Neutrophil (primary cell): ENCODE measurements at regions not wholly inside any gene's neighbourhood (a gene's known extent, or its start where the extent isn't known, plus 50 kb on each side); places are given as distances from the start of the nearest gene placed in this dataset.

Experiments
- H3K27ac ChIP-seq: fragments of 200-600 bp; sonication (generic); 2 replicates; pipeline ENCODE4 v1.5.1; 2016; ENCODE audit warnings: mild to moderate bottlenecking, moderate library complexity
- H3K27me3 ChIP-seq: fragments of 200-600 bp; sonication (generic); 2 replicates; pipeline ENCODE4 v1.6.0; 2016; ENCODE audit warnings: mild to moderate bottlenecking
- H3K36me3 ChIP-seq: fragments of 200-600 bp; sonication (generic); 2 replicates; pipeline ENCODE4 v1.5.1; 2017
- H3K4me1 ChIP-seq, 2 experiments: fragments of 200-600 bp in 1 of 2; sonication (generic) in 1 of 2; 1 replicate in 1 of 2; 2 replicates in 1 of 2; pipeline versions ENCODE4 v1.5.1 to v1.6.1; 2013 to 2016; ENCODE audit warnings: low read depth in 1 of 2, low read length in 1 of 2, mild to moderate bottlenecking in 1 of 2, moderate library complexity in 1 of 2; ENCODE audit not compliant: control insufficient read depth in 1 of 2, insufficient read depth in 1 of 2
- H3K4me3 ChIP-seq, 2 experiments: fragments of 200-600 bp in 1 of 2; sonication (generic) in 1 of 2; 1 replicate in 1 of 2; 2 replicates in 1 of 2; pipeline ENCODE4 v1.5.1; 2013 to 2016; ENCODE audit warnings: low read depth in 1 of 2, low read length in 1 of 2, mild to moderate bottlenecking in 1 of 2, moderate library complexity in 1 of 2
- H3K9me3 ChIP-seq: fragments of 200-600 bp; sonication (generic); 2 replicates; pipeline ENCODE4 v1.5.1; 2016
- CTCF ChIP-seq: fragments of 200-600 bp; sonication (generic); IDR thresholded peaks from 2 replicates; pipeline ENCODE4 v1.5.1; 2016; ENCODE audit warnings: antibody characterized with exemption

- no peak overlapping the region for H3K4me3 ChIP-seq
- H3K4me1 ChIP-seq: no peaks in the 10 kb centered on the region
- no peaks in the 10 kb centered on the region for H3K27me3 ChIP-seq
- H3K9me3 ChIP-seq: no peaks in the 10 kb centered on the region
- no peak overlapping the region for H3K27ac ChIP-seq
- H3K36me3 ChIP-seq: no peaks in the 10 kb centered on the region
- TF ChIP-seq CTCF: no peak
These were observed 54.6 kb upstream of the IPO9 start for GRCh38 chr1:201774224-201774982.

GRCh38 chr1:201774983-201775344 lies 54.0 kb upstream of the IPO9 start:
- no peak overlapping the region for H3K4me3 ChIP-seq
- H3K36me3 ChIP-seq: no peaks in the 10 kb centered on the region
- H3K4me1 ChIP-seq: no peaks in the 10 kb centered on the region
- no peaks in the 10 kb centered on the region for H3K9me3 ChIP-seq
- H3K27ac ChIP-seq: no peak overlapping the region
- no peaks in the 10 kb centered on the region for H3K27me3 ChIP-seq
- TF ChIP-seq CTCF: no peak

DNA sequence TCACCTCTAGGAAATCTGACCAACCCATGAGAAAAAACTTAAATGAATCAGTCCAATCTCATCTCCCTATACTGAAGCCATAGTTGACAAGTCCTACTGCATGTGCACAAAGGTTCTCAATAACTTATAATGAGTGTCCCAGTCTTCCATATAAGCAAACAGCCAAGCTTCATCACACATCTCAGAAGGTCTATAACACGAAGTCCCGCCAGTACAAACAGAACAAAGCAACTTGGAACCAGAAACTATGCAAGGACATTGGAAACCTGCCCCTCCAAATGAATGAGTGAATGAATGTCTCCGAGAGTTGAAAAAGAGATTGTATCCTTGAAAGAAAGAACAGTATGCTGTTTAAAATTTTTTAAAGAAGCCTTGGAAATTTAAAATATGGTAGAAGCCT lies 53.6 kb upstream of the IPO9 start:
- no peak for TF ChIP-seq CTCF
- no peaks in the 10 kb centered on the region for H3K4me1 ChIP-seq
- H3K9me3 ChIP-seq: no peaks in the 10 kb centered on the region
- no peaks in the 10 kb centered on the region for H3K27me3 ChIP-seq
- no peak overlapping the region for H3K27ac ChIP-seq
- no peak overlapping the region for H3K4me3 ChIP-seq
- no peaks in the 10 kb centered on the region for H3K36me3 ChIP-seq

GRCh38 chr1:201778279-201779065 lies 50.5 kb upstream of the IPO9 start:
- Histone ChIP-seq H3K27ac (no peak overlapping the region), H3K4me3 (no peak overlapping the region), H3K36me3 (no peaks in the 10 kb centered on the region), H3K9me3 (no peaks in the 10 kb centered on the region), H3K4me1 (no peaks in the 10 kb centered on the region), H3K27me3 (no peaks in the 10 kb centered on the region)
- TF ChIP-seq CTCF: no peak
